ENCODE measurements at regions not wholly inside any gene's neighbourhood (a gene's known extent, or its start where the extent isn't known, plus 50 kb on each side); places are given as distances from the start of the nearest gene placed in this dataset.

DNA sequence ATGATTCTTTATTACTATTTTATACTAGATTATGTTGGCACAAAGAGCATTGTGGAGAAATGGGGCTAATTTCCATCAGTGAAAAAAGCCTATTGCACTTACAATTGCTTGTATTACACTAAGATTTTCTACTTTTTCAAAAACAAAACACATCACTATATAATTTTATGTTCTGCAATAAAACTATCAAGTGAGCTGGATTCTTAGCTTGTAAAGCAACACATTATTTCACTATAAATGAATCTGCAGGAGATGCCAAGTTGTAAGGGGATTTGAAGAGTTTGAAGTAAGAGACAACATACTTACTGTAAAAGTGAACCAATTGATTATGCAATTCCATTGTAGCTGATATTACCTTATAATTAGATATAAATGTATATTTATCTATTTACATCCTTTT lies 333.3 kb upstream of the SEMA3D start:
- DNase-seq (ENCODE audit: low spot score) = no peak

DNA sequence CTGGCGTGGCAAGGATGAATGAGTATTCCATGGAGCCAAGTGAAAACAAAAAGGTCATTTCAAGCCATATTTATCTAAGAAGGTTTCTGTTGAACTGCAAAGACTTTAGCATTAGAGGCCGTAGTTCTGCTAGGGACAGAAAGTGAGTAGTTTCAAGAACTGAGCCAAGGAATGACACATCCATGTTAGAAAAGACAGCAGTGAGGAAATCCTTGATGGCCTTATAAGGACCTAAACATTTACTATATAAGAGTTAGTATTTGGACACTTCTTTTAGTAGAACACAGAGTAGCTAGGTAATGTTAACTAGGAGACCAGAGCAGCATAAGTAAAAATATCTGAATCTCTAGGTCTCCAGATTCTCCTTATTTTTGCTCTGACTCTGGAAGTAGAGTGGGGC lies 329.8 kb upstream of the SEMA3D start:
- DNase-seq (ENCODE audit: low spot score) = no peak

DNA sequence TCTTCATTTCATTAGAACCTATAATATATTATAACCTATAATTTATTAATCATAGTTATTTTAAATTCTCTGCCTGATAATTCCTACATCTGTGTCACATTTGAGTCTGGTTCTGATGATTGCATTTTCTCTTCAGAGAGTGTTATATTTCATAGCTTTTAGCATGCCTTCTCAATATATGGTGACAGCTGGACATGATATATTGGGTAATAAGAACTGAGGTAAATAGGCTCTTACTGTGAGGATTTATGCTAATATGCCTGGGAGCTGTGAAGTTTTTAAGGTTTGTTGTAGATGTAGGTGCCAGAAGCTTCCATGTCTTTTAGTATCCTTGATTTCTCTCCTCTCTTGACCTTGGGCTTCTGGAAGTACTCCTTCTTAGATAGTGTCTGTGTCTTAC lies 325.9 kb upstream of the SEMA3D start:
- no peak for DNase-seq (ENCODE audit: low spot score)

DNA sequence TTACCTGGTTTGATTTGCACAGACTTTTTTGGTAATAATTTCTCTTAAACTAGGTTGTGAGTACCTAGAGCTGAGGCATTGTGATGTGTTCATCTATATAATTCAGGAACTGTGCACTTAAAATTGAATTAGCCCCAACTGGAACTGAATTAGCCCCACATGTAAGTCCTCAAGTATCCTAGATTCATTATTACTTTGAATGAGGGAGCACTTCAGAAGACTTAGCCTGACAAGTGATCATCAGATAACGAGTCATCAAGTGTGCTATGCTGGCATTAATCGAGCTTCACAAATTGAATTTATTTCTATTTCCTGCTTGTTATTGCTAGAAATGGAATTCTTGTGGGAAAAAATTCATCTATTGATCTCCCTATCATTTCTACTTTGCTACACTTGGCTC lies 323.4 kb upstream of the SEMA3D start:
- no peak for DNase-seq (ENCODE audit: low spot score)

DNA sequence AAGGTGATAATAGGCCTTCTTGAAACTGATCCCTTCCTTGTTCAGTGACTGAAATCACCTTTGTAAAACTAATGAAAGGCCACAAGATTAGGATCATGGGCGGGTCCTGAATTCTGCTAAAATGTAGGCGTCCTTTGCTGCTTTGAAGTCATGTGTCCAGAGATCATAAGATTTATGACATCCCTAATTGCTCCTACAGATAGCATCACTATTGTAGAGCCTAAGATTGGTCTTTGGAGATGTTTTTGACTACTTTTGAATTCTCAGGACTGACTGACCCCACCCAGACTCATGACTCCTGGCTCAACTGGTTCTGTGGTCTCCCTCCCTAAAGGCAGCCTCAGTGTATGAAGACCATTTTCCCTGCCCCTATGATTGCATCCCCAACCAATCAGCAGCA lies 322.6 kb upstream of the SEMA3D start:
- no peak for DNase-seq (ENCODE audit: low spot score)

DNA sequence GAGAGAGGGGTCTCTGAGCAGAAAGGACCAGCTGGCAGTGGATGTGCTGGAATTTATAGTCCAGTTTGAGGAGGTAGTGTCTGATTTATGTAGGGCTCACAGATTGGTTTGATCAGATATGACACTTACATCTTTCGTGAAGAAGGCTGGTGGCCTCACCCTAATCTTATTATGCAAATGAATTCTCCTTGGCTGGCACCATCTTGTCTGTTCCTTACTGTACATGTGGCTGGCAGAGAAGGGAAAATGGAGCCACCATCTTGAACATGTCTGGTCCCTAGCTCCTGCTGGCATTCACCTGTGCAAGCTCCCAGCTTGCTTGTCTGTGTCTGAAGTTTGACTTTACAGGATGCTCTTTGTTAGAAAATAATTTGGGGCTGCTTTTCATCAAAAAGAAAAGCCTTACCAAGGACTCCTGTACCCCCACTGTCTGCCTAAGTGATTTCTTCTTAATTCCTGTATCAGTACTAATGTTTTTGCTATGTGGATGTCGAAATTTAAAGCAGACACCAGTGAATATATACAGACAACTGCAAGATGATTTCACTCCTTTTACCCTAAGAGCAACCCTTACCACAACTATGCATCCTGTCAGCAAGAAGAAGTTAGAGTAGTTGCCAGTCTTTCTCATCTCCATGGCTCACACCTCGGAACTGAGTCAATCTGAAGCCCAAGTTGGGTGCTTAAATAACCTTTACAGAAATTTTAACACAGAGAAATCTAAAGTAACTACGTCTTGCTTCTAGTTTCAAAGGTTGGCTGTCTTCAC lies 322.0 kb upstream of the SEMA3D start:
- DNase-seq (ENCODE audit: low spot score) = no peak

DNA sequence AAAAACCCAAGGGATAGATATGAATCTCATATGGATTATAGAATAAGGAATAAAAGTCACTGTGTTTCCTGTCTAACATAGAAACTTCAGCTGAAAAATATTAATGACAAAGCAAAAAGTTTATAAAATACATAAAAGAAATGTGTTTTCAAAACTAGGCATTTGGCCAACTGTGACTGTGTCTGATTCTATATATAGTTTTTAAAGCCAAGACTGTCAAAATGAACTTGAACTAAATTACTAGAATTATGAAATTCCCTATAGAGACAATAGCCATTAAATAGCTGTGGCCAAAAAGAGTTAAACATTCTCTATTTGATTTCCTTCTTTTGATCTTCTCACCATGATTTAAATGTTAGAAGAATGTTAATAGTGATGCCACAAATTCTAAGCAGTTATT lies 311.2 kb upstream of the SEMA3D start:
- no peak for DNase-seq (ENCODE audit: low spot score)

DNA sequence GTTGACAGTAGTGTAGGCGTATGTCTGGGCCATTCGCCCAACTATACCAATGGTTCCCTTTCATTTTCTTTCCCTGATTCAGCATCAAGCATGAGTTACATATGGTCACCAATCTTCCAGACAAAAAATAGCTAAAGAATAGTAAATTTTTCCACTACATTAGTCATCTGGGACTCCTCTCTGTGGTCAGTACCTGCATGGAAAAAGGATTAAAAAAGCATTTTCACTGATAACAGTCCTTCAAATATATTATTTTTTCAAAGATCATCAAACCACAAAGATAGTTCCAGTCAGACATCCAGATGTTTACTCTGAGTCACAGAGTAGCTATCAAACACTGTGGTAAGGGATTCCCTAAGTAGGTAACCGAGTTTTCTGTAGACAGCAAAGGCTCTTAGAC lies 302.6 kb upstream of the SEMA3D start:
- DNase-seq (ENCODE audit: low spot score) = no peak

DNA sequence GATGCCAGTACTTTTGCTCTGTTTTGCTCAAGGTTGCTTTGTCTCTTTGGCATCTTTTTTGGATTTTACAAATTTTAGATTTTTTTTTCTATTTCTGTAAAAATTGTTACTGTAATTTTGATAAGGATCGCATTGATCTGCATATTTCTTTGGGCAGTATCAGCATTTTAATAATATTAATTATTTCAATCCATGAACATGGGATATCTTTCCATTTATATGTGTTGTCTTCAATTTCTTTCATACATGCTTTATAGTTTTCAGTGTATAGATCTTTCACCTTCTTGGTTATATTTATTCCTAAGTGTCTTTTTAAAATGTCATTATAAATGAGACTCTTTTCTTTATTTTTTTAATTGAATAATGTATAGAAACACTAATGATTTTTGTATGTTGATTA lies 301.6 kb upstream of the SEMA3D start:
- no peak for DNase-seq (ENCODE audit: low spot score)

DNA sequence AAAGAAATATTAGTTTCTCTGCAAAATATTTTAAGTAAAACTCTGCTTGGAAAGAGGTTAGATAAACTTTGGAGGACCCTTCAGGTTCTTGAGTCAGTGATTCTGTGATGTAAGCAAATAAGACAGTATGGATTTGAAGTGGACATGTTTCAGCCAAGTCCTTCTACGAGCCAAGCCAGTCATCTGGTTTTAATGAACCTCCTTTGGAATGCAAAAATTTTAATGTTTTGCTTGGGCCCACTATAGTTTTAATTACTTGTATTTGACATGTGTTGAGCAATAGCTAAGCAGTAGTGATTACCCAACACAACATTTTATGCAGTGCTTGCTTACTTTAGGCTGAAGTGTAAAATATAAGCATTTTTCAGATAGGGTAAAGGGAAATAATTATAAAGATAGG lies 296.3 kb upstream of the SEMA3D start:
- DNase-seq (ENCODE audit: low spot score) = no peak

DNA sequence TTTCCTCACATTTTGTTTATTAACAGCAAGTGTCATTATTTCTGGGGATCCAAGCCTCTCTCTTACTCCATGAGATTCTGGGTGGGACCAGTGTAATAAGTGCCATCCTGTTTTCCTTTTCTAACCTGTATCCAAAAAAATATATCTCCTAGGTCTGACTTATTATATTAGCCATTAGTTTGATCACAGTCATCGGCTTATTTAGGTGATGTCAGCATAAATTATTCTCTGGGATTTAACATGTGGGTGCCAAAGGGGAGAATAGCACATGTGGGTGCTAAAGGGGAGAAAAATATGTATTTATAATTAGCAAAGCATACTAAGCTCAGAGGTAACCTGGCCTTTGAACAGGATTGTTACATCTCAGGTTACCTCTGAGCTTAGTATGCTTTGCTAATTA lies 293.8 kb upstream of the SEMA3D start:
- DNase-seq (ENCODE audit: low spot score) = no peak

DNA sequence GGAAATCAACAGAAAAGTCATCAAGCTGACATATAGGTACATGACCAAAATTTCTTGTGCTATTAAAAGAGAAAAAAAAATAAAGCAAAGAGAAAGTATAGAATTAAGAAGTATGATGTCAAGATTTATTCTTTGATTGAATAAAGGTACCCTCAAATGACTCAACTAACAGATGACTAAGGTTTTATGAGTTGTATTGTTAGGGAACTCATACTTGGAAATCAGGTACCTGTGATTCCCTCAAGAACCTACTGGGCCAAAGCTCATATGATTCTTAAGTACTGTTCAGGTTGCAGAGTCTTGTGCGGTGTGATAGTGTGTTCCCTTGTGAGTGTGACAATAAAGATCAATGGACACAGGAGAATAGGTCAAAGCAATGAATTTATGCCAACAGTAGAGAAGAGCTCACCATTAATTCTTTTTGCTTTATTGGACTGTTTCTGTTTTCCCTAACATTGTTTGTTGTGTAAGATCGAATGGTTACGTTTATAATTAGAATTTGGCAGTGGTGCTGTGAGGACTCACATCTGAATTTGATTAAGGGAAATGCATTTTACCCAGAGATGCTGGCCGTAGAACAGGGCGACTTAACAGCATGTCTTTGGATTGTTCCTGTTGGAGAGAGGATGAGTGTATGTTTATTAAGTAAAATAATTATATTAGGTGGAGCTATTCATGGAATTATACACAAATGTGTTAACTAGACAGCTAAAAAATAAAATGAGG lies 293.2 kb upstream of the SEMA3D start:
- no peak for DNase-seq (ENCODE audit: low spot score)

DNA sequence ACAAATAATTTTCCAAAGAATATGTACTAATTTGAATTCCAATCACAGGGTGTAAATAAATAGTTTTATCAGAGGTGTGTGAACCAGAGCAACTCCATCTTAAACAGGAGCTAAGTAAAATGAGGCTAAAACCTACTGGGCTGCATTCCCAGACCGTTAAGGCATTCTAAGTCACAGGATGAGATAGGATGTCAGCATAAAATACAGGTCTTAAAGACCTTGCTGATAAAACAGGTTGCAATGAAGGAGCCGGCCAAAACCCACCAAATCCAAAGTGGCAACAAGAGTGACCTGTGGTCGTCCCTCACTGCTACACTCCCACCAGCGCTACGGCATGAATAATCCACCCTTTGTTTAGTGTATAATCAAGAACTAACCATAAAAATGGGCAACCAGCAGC lies 291.7 kb upstream of the SEMA3D start:
- DNase-seq (ENCODE audit: low spot score) = no peak

DNA sequence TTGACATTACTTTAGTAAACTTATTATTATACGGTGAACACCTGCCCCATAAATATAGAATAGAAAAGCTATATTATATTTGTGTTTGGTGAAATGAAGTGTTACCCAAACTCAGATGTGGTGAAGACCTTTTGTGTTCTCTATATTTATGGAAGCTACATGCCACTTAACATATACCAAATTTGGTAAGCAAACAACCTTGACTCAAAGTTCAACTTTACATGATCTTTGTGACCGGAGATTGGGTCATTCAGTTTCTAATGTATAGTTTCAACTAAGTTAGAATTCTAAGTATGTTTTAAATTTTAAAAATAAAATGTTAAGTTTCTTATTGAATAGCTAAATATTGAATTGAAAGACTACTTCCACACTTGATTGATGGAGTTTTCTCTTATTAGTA lies 288.6 kb upstream of the SEMA3D start:
- DNase-seq (ENCODE audit: low spot score) = no peak

DNA sequence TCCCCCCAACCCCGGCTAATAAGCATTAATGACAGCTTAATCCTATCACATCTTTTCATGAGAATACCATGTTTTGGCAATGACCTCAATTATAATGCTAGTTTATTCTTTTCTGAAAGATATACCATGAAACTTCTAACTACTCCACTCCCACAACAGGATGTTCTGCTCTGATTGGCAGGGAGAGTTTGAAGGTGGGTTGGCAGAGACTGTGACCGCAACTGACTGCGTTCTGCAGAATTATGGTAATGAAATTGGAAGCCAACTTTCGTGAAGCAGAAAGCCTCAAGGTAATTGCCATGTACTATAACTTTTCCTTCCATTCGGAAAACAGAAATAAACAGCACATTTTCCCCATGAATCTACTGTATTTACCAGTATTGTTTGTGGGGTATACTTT lies 288.2 kb upstream of the SEMA3D start:
- DNase-seq (ENCODE audit: low spot score) = no peak

DNA sequence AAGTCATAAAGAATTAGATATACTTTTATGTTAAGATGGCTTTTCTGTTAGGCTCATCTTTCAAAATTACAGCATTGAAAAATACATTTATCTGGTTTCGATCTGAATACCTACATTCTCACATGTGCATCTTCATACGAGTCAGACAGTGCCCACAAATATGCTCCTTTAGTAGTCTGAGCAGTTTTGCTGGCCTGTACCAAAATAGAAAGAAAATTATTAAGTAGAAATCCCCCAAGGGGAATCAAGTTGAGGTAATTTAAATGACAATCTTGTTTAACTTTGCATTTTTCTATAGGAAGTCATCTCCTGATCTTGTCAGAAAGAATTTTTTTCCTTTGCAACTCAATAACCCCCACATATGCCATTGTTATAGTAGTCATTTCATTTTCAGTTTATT lies 287.4 kb upstream of the SEMA3D start:
- DNase-seq (ENCODE audit: low spot score) = no peak

DNA sequence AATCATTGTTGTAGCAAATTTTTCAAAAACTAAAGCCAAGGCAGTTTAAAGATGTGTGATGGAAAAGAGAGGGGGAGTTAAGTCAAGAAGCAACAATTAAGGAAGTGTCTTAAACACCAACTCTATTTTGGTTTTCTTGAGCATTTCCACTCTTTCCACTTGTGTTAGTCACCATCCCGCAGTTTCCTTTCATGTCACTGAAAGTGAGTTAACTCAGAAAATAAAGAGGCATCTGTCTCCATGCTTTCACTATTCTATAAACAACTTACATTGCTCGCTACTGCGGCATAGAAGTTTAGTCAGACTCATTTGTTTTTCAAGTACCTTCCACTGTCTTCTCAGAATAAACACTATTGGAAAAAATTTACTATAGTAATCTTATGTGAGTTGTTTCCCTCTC lies 284.9 kb upstream of the SEMA3D start:
- no peak for DNase-seq (ENCODE audit: low spot score)

DNA sequence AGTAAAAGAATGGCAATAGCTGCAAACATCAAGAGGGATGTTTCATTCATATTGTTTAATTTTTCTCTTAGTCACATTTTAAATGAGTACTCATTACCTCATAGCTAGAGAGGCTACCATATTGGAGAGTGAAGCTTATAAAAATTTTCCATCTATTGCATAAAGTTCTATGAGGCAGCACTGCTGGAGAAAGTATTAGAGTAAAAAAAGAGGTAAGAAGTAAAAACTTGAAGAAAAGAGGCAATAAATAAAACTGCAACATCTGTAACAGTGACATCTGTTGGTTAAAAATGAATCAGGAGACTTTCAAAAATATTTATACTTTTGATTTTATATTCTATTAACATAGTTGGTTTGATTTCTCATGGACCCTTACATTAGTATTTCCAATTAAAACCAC lies 284.5 kb upstream of the SEMA3D start:
- DNase-seq (ENCODE audit: low spot score) = no peak

DNA sequence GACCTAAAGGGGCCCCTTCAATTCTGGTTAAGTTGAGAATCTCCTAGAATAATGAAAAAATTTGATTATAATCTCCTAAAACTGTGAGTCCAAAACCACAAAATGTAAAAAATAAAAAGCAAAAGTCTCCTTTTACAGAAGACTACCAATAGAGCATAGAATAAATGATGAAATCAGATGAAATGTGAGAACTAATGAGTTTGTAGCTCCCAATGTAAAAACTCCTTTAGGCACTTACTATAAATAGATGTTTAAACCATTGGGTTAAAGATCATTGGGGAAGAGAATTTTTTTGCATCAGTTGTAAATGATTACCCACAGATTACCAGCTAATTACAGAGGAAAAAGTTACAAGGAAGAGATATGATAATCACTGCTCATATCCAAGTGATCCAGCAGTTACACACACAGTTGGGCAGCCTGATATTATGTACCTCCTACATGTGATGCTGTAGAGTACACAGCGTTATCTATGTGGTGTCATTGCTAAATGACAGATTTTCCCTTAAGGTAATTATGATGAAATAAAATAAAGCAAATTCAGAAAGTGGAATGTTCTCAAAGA lies 282.7 kb upstream of the SEMA3D start:
- DNase-seq (ENCODE audit: low spot score) = no peak

DNA sequence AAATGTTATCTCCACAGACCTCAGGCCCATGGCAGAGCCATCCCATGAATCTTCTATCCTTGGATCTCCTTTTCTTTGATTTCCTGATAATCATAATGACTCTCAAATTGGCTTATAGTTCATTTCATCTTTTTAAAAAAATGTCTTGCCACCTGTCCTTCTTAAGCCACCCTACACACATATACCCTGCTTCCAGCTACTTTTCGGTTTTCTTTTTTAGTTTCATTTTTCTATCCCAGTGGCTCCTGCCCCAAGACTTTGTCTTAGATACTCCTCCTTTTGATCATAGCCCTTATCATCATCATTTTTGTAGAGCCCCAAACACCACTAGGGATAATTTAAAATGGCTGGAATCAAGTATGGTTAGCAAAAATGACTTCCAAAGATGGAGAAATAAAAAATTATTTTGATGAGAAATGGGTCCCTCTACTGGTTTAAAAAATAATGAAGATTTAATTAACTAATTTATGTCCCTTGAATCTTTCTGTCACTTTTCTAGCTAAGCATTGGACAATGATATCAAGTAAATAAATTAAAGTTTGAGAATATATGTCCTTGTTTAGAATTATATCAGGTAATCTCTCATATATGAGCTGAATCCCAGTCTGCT lies 277.3 kb upstream of the SEMA3D start:
- no peak for DNase-seq (ENCODE audit: low spot score)

DNA sequence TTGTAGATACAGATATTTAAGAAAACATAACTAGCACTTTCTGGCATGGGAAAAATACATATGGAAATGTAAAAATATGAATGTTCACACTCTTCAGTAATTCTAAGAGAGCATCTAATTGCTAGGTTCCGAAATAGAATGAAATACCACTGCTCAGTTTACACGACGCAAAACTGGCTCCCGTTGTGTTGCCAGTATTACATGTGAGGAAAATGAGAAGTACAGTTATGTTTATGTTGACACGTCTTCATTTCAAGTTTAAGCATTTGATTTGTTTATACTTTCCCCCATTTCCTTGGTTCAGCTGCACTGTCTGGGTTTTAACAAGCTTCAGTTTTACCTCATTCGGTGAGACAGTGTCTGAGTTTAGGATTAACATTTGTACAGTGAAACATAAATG lies 275.8 kb upstream of the SEMA3D start:
- DNase-seq (ENCODE audit: low spot score) = no peak

DNA sequence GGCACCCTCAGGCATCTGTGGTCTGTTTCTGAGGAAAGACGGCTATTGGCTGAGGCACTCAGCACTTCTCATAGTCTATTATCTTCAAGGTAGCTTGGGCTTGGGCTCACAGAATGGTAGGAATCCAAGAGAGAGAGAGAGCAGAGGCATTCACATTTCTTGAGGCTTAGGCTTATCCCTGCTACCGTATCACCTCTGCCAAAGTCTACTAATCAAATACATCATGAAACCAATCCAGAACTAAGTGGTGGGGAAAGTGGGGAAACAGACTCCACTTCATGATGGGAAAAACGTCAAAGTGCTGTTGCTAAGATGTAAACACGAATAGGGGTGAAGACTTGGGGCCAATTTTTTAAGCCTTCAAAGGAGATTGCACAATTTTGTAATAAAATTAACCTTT lies 271.1 kb upstream of the SEMA3D start:
- DNase-seq (ENCODE audit: low spot score) = no peak

Measured in mesenteric fat pad (tissue), 1 donor.